ENCODE measurements at regions not wholly inside any gene's neighbourhood (a gene's known extent, or its start where the extent isn't known, plus 50 kb on each side); places are given as distances from the start of the nearest gene placed in this dataset.

- 97% methylated on average over 30 of the region's 41 CpGs for WGBS
- no peak for TF ChIP-seq CTCF (IDR thresholded peaks at IDR 0.05)
- no peak for TF ChIP-seq POLR2AphosphoS5 (IDR thresholded peaks at IDR 0.05)
- TF ChIP-seq POLR2A (IDR thresholded peaks at IDR 0.05) = no peak
- no peak for TF ChIP-seq EP300 (IDR thresholded peaks at IDR 0.05)
- Histone ChIP-seq H3K27me3 (no peaks in the 10 kb centered on the region), H3K27ac (no peak overlapping the region), H3K4me3 (no peak overlapping the region), H3K4me1 (peaks cover 14% of the 10 kb centered on the region), H3K36me3 (peaks cover 71% of the 10 kb centered on the region), H3K9me3 (no peaks in the 10 kb centered on the region)
- no peak for DNase-seq (ENCODE audit: low spot score in 2 of 2)
These were observed 72.5 kb upstream of the KCTD7 start for GRCh38 chr7:66556177-66556548.

GRCh38 chr7:66556549-66557213 is 72.0 kb upstream of the KCTD7 start:
- Histone ChIP-seq H3K27ac (no peak overlapping the region), H3K27me3 (no peaks in the 10 kb centered on the region), H3K4me3 (no peak overlapping the region), H3K36me3 (peaks cover 68% of the 10 kb centered on the region), H3K4me1 (peaks cover 14% of the 10 kb centered on the region), H3K9me3 (no peaks in the 10 kb centered on the region)
- no peak for DNase-seq (ENCODE audit: low spot score in 2 of 2)
- 91% methylated on average over 27 of the region's 54 CpGs for WGBS
- TF ChIP-seq POLR2A (IDR thresholded peaks at IDR 0.05) (no peak), CTCF (IDR thresholded peaks at IDR 0.05) (no peak), EP300 (IDR thresholded peaks at IDR 0.05) (no peak)

GRCh38 chr7:66557214-66558200 is 71.2 kb upstream of the KCTD7 start:
- H3K4me3 ChIP-seq = no peak overlapping the region
- no peaks in the 10 kb centered on the region for H3K27me3 ChIP-seq
- TF ChIP-seq EP300 (IDR thresholded peaks at IDR 0.05) (no peak), CTCF (IDR thresholded peaks at IDR 0.05) (peak; percentile 87 to 99)
- peak; percentile 81 to 84 for DNase-seq (ENCODE audit: low spot score in 2 of 2)
- H3K4me1 ChIP-seq = peaks cover 14% of the 10 kb centered on the region
- H3K27ac ChIP-seq = no peak overlapping the region
- peaks cover 64% of the 10 kb centered on the region for H3K36me3 ChIP-seq
- H3K9me3 ChIP-seq = no peaks in the 10 kb centered on the region
- WGBS = 72% methylated on average over 10 of the region's 40 CpGs

- H3K9me3 ChIP-seq = no peaks in the 10 kb centered on the region
- TF ChIP-seq CTCF (IDR thresholded peaks at IDR 0.05) = no peak
- no peak for TF ChIP-seq POLR2AphosphoS5 (IDR thresholded peaks at IDR 0.05)
- no peak for TF ChIP-seq EP300 (IDR thresholded peaks at IDR 0.05)
- TF ChIP-seq POLR2A (IDR thresholded peaks at IDR 0.05) = no peak
- H3K27me3 ChIP-seq = no peaks in the 10 kb centered on the region
- peaks cover 14% of the 10 kb centered on the region for H3K4me1 ChIP-seq
- peaks cover 59% of the 10 kb centered on the region for H3K36me3 ChIP-seq
- no peak for DNase-seq (ENCODE audit: low spot score in 2 of 2)
- H3K4me3 ChIP-seq = no peak overlapping the region
- WGBS = 100% methylated on average over 1 of the region's 8 CpGs
- H3K27ac ChIP-seq = no peak overlapping the region
These were observed 70.5 kb upstream of the KCTD7 start for GRCh38 chr7:66558201-66558641.

Data from suprapubic skin (tissue), 4 donors.